Lower leg skin (tissue), 3 donors: ENCODE measurements at regions not wholly inside any gene's neighbourhood (a gene's known extent, or its start where the extent isn't known, plus 50 kb on each side); places are given as distances from the start of the nearest gene placed in this dataset.

Source experiments
- POLR2A ChIP-seq, 2 donors: fragments of 450-650 bp; IDR thresholded peaks; one replicate each; pipeline ENCODE4 v1.6.1; 2016 to 2017; ENCODE audit warnings: antibody characterized with exemption in 2 of 2, mild to moderate bottlenecking in 1 of 2, moderate library complexity in 1 of 2
- TF ChIP-seq, protein P1 (sequence below), 3 donors: fragments of 450-650 bp; IDR thresholded peaks; one replicate each; pipeline ENCODE4 v1.5.1; 2016; ENCODE audit warnings: antibody characterized with exemption in 3 of 3, mild to moderate bottlenecking in 3 of 3, moderate library complexity in 2 of 3

DNA sequence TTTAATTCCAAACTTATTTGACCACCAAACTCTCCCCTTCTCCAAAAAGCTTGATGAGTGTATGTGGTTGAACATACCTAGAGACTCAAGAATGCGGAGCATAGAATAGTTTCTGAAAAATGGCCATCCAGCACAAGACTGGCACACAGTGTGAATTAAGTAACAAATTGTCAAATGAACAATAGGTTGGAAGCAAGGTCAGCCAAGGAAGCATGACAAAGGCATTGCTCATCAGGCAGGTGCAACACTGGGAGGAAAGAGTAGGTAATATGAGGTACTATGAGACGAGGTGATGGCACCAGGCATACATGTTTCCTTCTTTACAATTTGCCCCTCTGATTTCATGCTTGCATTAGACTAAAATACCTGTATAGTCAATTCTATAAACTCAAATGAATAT is 73.7 kb downstream of the DKK1 start:
- TF ChIP-seq, protein P1, sequence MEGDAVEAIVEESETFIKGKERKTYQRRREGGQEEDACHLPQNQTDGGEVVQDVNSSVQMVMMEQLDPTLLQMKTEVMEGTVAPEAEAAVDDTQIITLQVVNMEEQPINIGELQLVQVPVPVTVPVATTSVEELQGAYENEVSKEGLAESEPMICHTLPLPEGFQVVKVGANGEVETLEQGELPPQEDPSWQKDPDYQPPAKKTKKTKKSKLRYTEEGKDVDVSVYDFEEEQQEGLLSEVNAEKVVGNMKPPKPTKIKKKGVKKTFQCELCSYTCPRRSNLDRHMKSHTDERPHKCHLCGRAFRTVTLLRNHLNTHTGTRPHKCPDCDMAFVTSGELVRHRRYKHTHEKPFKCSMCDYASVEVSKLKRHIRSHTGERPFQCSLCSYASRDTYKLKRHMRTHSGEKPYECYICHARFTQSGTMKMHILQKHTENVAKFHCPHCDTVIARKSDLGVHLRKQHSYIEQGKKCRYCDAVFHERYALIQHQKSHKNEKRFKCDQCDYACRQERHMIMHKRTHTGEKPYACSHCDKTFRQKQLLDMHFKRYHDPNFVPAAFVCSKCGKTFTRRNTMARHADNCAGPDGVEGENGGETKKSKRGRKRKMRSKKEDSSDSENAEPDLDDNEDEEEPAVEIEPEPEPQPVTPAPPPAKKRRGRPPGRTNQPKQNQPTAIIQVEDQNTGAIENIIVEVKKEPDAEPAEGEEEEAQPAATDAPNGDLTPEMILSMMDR (IDR thresholded peaks at IDR 0.05): no peak
- no peak for TF ChIP-seq POLR2A (IDR thresholded peaks at IDR 0.05)
